GM12892 (cell line): ENCODE measurements at regions not wholly inside any gene's neighbourhood (a gene's known extent, or its start where the extent isn't known, plus 50 kb on each side); places are given as distances from the start of the nearest gene placed in this dataset.

Experiments used
- POLR2A ChIP-seq: IDR thresholded peaks from 2 replicates; pipeline ENCODE4 v1.6.1; 2011; ENCODE audit warnings: low read depth, low read length, control low read depth
- POLR2AphosphoS5 ChIP-seq: IDR thresholded peaks from 2 replicates; pipeline ENCODE4 v1.6.1; 2011; ENCODE audit warnings: low read depth, low read length, control low read depth

DNA sequence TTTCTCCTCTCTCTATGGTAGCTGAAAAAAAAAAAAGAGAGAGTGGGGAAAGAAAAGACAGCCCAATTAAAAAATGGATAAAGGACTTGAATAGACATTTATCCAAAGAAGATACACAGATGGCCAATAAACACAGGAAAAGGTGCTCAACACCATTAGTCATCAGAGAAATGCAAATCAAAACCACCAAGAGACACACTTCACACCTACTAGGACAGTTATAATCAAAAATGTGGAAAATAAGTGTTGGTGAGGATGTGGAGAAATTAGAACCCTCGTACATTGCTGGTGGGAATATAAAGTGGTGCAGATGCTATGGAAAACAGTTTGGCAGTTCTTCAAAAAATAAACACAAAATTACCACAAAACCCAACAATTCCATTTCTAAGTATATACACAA lies 172.4 kb upstream of the GRIN2B start:
- TF ChIP-seq POLR2A: no peak
- no peak for TF ChIP-seq POLR2AphosphoS5
